ENCODE measurements at regions not wholly inside any gene's neighbourhood (a gene's known extent, or its start where the extent isn't known, plus 50 kb on each side); places are given as distances from the start of the nearest gene placed in this dataset.

GRCh38 chr12:19947344-19947743 is 421.0 kb upstream of the PDE3A start:
- no peak for DNase-seq (ENCODE audit: low spot score)

- DNase-seq (ENCODE audit: low spot score): no peak
Measured at GRCh38 chr12:19951664-19952063, 416.7 kb upstream of the PDE3A start.

GRCh38 chr12:19953734-19954133 is 414.6 kb upstream of the PDE3A start:
- no peak for DNase-seq (ENCODE audit: low spot score)

GRCh38 chr12:19954163-19954562 is 414.2 kb upstream of the PDE3A start:
- no peak for DNase-seq (ENCODE audit: low spot score)

GRCh38 chr12:19957308-19958125 is 410.8 kb upstream of the PDE3A start:
- DNase-seq (ENCODE audit: low spot score): no peak

GRCh38 chr12:19958389-19958788 is 409.9 kb upstream of the PDE3A start:
- no peak for DNase-seq (ENCODE audit: low spot score)

GRCh38 chr12:19959353-19959752 is 409.0 kb upstream of the PDE3A start:
- no peak for DNase-seq (ENCODE audit: low spot score)

GRCh38 chr12:19960527-19960926 is 407.8 kb upstream of the PDE3A start:
- no peak for DNase-seq (ENCODE audit: low spot score)

GRCh38 chr12:19962192-19962591 is 406.1 kb upstream of the PDE3A start:
- no peak for DNase-seq (ENCODE audit: low spot score)

- no peak for DNase-seq (ENCODE audit: low spot score)
Measured at GRCh38 chr12:19963972-19964371, 404.4 kb upstream of the PDE3A start.

- no peak for DNase-seq (ENCODE audit: low spot score)
Measured at GRCh38 chr12:19964549-19964948, 403.8 kb upstream of the PDE3A start.

GRCh38 chr12:19965196-19966038 is 402.9 kb upstream of the PDE3A start:
- DNase-seq (ENCODE audit: low spot score): no peak

- no peak for DNase-seq (ENCODE audit: low spot score)
Measured at GRCh38 chr12:19967001-19967400, 401.3 kb upstream of the PDE3A start.

GRCh38 chr12:19967431-19967830 is 400.9 kb upstream of the PDE3A start:
- DNase-seq (ENCODE audit: low spot score): no peak

- DNase-seq (ENCODE audit: low spot score): no peak
Measured at GRCh38 chr12:19970116-19970515, 398.2 kb upstream of the PDE3A start.

- no peak for DNase-seq (ENCODE audit: low spot score)
Measured at GRCh38 chr12:19970821-19971220, 397.5 kb upstream of the PDE3A start.

- peak; percentile 17 for DNase-seq (ENCODE audit: low spot score)
Measured at GRCh38 chr12:19971361-19972280, 396.7 kb upstream of the PDE3A start.

- no peak for DNase-seq (ENCODE audit: low spot score)
Measured at GRCh38 chr12:19972325-19973288, 395.7 kb upstream of the PDE3A start.

- DNase-seq (ENCODE audit: low spot score): no peak
Measured at GRCh38 chr12:19978193-19978592, 390.1 kb upstream of the PDE3A start.

GRCh38 chr12:19979584-19979983 is 388.8 kb upstream of the PDE3A start:
- DNase-seq (ENCODE audit: low spot score): no peak

GRCh38 chr12:19981944-19982343 is 386.4 kb upstream of the PDE3A start:
- DNase-seq (ENCODE audit: low spot score): no peak

Measured in HT-29 (cell line).